Cerebellar cortex (tissue), 1 donor: ENCODE measurements at regions not wholly inside any gene's neighbourhood (a gene's known extent, or its start where the extent isn't known, plus 50 kb on each side); places are given as distances from the start of the nearest gene placed in this dataset.

Experiments used
- DNase-seq: peaks from one replicate; pipeline ENCODE4 v3.0.0-alpha.2; 2015; ENCODE audit warnings: low spot score

DNA sequence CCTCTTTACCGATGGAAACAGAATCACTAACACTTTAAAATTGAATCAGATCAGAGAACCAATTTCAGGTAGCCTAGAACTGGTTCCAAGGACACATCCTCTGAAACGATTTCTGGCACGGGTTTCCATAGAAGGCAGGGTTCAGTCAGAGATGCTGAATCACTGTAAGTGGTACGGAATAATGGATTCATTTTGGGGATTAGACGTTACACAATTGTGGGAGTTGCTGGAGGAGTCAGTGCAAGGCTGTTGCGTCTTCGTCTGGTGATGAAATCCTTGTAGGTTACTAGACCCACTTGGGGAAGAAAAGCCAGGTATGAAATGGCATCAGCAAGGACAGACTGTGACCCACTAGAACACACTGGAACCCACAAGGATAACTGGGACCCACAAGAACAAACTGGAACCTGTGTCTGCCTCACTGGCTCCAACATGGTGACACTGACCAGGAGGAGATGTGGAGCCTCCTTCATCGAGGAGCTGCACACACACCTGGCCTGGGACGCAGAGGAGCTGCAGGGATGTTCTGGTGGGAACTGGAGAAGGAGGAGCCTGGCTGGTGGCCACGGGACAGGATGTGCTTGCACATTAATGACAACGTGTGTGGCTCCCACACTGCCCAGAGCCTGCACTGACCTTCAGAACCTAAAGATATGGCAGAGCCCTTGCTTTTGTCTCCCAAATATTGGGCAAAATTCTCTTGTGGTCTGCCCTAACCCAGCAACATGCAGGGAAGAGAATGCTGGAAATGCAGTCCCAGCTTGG lies 105.1 kb downstream of the TRAPPC11 start:
- no peak for DNase-seq

DNA sequence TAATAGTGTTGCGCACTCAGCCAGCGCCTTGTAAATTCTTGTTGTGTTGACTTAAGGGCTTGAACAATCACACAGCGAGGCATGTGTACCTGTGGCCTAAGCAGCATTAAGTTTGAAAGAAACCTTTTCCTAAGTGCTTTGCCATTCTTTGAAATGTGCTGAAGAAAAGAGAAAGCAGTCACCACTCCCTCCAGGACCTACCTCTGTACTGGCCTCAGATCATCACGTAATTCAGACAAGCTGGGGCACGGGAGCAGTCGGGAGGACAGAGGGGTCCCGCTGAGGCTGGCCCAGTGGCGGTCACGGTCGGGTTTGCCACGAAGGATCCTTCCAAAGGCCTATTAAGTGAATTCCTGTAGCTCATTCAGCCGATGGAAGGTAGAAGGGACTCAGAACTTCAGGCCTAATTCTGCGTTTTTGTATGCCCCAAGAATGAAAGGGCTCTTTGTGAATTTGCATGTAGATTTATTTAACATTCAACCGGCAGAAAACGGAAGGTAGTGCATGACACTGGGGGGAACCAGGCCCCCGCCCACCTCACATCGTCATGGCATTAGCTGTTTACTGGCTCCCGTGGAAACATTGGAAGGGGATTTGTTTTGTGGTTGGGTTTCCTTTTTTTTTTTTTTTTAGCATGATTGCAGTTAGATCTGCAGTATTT lies 106.3 kb downstream of the TRAPPC11 start:
- no peak for DNase-seq

DNA sequence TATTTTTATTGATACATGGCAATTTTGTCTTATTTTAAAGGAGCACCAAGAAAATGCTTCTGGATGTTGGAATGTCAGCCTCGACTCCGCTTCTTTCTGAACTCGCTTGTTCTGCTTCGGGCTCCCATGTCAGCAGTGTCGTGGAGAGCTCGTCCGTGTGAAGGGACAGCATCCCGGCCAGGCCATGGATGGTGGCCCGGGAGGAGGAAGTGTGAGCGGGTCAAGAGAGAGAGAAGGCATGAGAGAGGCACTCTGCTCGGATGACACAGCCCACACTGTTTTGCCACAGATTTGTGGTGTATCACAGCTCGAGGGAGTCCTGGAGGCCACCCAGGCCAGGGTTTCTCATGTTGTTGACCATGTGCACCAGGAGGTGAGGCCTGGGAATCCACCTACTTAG lies 107.0 kb downstream of the TRAPPC11 start:
- no peak for DNase-seq

DNA sequence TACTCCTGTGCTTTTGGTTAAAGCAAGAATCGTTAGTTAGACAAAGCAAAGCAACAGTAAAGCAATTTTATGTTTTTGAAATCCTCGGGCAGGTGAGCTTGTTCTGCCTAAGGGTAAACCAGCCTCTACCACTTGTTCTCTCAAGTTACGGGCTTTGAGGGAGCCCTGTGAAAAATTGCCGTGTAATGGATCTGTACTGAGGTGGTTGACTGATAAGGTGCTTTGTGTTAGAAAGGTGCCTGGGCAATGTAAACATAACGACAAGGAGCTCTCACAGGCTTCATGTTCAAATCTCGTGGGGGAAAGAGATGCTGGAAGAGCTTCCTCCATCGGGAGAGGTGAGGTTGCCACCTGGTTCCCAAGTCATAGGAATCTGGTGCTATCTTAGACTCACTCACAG lies 111.8 kb downstream of the TRAPPC11 start:
- DNase-seq: no peak

DNA sequence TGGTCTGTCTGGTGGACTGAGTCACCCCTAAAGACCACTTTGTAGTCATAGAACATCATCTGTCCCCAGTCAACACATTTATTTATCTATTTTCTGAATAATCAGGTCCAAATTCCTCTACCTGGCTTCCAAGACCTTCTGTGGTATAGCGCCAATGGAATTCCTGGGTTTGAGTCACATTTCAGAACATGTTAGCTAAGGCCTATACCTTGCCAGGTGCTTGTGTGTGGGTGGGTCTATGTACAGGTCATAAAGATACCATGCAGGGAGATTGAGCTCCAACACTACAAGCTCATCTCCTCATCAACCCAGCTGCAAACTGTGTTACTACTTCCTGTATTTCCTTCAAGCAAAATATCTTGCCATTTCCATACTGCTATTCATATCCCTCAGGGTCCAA lies 113.3 kb downstream of the TRAPPC11 start:
- DNase-seq: no peak

DNA sequence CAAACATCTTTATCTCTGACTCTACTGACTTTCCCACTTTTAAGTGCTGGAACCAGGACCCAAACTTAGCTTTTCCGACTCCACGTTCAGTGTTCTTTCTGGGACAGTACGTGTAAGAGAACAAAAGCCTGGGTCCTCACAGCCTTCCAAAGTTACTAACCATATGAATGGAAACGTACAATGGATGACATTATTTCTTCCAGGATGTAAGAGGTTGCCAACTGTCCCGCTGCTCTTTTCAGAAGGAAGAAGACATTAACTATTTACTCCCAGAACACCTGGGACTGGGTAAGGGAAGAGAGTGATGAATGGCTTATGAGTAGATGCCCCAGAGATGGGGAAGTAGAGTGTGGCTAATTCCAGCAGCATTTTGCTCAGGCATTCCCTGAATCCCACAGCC lies 114.7 kb downstream of the TRAPPC11 start:
- DNase-seq: no peak

DNA sequence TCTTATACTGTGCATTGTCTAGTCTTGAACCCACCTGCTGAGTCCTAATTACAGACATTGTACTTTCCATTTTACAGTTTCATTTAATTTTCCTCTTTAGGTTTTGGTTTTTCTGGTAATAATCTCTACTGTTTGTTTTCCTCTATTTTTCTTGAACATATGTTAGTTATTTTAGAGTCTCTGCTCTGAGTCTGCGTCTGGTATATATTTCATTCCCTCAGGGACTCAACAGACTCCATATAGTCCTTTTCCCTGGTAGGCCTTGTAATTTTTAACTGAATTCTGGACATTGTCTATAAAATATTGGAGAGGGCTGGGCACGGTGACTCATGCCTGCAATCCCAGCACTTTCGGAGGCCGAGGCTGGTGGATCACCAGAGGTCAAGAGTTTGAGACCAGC lies 121.8 kb upstream of the STOX2 start:
- no peak for DNase-seq

DNA sequence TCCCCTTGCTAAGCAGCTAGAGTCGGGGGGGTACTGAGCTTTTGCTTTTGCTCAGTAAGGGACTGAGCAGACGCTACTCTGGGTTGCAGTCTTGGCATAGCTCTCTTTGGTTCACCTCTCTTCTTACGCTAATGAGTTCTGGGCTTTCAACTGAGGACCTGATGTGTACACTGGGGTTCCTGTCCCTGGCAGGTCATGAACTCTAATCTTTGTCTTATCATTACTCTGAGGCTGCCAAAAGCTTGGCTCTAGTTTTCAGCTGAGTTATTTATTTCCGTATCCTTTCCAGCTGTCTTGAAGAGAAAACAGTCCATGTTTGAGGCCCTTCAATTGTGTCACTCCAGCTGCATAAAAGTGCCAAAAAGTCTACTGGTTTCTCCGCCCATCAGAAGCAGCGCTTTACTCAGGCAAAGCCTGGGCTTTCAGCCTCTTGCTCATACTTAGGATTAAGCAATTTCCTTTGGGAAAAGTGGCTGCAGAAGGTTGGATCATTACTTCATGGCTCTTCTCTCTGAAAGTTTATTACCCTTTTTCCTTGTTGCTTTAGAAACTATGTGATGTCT lies 121.0 kb upstream of the STOX2 start:
- no peak for DNase-seq

DNA sequence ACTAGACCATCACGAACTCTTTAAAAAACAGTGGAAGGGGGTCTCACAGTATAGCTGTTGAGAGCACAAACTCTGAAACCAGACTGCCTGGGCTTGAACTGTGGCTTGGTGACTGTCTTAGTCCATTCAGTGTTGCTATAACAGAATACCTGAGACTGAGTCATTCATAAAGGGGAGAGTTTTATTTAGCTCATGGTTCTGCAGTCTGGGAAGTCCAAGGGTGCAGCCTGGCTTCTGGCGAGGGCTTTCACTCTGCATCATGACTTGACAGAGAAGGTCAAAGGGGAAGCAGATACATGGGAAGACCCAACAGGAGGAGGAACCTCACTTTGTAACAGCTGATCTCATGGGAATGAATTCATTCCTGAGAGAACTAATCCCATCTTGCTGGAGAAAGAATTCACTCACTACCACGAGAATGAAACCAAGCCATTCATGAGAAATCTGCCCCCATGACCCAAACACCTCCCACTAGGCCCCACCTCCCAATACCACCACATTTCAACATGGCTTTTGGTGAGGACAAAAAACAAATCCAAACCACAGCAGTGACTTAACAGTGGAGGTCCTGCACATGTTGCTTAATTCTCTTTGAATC lies 116.7 kb upstream of the STOX2 start:
- no peak for DNase-seq

DNA sequence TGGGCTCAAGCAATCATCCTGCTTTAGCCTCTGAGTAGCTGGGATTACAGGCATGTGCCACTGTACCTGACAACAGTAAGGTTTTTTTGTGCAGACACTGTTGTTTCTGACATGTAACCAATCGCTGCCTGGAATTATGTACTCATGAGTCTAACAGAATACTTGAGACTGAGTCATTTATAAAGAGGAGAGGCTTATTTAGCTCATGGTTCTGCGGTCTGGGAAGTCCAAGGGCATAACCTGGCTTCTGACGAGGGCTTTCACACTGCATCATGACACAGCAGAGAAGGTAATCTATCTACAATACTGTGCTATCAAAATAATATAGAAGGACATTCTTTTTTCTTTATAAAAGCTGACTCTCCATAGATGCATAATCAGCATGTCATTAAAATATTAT lies 115.5 kb upstream of the STOX2 start:
- no peak for DNase-seq

DNA sequence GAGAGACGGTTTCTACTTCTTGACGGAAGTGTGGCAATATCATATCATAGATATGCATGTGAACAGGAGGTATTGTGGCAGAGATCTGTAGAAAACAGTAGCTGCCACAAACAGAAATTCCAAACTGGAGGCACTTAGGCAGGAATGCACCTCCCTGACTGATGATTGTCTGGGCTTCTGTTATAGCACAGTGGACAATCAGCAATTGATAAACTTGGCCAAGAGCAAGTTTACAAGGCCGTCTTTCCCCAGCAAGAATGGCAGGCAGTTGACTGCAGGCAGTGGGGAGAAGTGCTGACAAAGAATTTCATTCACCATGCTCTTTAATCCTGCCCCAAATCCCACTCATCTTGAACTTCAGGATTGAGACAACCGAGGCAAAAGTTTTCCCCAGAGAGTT lies 114.4 kb upstream of the STOX2 start:
- DNase-seq: no peak

DNA sequence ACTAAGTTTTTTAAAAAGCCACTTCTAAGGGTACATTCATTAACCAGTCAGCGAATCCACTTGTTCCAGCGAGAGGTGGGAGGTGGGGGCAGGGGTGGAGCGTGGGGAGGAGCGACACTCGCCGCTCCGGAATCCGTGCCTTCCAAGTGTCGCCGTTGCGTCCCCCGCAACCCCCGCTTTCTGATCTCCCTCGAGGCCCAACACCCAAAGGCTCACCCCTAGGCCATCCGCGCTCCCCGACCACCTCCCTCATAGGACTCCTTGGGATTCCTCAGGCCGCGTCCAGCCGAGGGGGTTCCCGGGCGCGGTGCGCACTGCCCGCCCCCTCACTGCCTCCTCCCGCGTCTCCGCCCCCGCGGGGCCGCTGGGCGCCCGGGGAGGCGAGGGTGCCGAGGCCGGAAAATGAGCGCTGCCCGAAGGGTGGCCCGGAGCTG lies 108.1 kb upstream of the STOX2 start:
- no peak for DNase-seq

DNA sequence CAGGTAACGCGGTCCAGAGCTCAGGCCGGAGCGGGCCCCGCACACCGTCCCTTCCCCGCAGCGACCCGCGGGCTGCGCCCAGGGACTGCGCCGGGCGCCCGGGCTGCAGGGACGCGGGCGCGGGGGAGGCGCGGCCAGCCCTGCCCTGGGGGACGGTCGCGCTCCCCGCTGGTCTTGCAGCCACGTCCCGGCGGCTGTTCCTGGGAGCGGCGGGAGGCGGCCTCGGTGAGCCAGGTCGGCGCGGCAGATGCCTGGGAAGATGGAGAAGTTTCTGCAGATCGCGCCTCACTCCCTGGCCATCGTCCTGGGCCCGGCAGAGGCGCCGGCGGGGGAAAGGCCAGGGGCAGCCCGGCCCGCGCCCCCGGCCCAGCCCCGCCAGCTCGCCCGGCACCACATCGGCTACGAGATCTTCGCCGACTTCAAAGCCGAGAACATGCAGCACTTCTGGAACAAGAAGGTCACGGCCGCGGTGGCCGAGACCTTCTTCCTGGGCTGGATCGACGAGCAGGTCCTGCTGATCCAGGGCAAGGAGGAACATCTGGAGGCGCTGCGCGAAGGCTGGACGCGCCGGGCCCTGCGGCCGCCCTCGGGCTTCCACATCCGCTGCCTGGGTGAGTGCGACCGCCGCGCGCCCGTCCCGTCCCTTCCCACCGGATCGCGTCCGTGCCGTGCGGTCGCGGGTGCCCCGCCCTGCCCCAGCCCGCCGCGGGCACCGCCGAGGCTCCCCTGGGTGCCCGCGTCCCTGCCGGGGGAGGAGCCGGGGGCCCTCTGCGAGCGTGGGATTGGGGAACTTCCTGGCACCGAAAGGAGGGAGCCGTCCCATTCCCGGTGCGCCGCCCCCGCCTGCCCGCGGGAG lies 107.4 kb upstream of the STOX2 start:
- no peak for DNase-seq

DNA sequence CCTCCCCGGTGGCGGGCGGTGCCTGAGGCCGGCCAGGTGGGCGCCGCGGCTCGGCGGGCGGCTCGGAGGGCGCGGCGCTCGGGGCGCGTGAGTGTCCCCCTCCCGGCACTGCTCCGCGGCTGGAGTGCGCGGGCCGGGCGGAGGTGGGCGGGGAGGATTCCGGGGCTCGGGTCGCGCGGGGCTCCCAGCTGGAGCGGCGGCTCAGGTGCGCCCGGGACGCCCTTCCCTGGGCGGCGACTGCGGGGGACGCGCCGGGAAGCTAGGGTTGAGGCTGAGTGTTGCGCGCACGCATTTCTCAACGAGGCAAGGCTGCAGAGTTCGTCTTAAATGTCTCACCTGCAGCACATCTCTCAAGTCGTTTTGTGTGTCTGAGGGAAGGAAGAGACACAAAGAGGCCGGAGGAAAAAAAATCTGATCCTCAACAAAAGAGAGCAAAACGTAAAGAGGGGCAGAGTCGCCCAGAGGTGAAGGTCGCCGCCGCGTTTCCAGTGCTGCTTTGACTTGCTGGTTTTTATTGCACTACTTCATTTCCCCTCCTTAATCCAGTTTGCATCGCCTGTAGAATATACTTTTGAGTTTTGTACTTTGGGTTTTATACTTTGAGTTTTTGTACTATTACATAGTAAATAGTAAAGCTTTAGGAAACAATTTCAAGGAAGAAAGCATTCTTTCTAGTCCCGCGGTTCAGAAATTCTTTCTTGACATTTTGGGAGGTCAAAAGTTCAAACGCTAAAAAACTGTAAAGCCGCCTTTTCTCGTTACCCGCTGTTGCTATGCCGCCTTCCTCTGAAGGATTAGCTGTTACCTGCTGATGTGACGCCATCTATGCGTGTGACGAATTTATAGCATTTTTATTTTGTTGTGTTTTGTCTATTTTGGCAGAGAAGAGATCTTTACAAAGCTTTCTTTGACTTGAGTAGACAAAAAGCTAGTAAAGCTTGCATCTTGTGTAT lies 106.5 kb upstream of the STOX2 start:
- DNase-seq: no peak

DNA sequence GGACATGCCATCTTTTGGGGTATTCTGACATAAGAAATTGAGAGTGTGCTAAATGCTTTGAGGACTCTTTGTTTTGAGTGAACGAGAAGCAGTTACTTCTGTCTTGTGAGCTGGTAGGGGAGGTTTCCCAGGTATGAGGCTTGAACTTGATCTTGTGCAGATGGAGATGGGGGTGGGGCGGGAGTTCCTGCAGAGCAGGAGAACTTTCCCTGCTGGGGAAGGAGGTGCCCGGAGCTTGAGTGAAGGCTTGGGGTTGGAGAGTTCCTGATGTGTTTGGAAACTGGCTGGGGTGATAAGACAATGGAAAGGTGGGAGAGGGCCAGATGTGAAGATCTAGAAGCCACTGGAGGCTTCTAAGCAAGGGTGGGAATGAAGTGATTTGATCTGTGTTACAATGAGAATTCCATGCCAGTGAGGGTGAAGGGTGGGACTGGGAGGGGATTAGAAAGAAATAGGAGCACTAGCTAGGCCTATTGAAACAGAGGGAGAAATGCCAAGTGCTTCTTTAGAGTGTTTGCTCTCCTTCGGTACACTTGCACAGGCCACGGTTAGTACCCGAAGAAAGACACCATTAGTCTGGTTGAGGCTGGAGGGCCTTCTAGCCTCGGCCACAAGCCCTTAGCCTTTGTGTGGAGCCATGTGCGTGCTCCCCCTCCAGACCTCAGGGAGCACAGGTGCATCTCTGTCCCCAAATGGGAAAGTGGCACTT lies 103.5 kb upstream of the STOX2 start:
- DNase-seq: no peak

DNA sequence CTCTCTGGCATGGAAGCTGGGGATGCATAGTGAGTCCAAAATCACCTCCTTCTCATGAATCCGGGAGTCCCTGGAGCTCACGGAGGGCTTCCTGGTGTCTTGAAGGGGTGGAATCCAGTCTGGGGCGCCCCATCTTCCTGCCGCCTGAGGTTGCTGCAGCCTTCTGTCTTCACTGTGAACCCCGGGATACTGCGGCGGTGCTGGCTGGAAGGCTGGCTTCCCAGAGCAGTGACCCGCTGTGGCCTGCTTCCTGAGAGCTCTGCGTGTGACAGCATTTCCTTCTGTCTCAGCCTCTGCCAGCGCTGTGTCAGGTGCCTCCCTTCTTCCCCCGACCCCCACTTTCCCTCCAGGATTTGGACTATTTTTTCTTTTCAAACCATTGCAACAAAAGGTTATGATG lies 98.8 kb upstream of the STOX2 start:
- DNase-seq: no peak

DNA sequence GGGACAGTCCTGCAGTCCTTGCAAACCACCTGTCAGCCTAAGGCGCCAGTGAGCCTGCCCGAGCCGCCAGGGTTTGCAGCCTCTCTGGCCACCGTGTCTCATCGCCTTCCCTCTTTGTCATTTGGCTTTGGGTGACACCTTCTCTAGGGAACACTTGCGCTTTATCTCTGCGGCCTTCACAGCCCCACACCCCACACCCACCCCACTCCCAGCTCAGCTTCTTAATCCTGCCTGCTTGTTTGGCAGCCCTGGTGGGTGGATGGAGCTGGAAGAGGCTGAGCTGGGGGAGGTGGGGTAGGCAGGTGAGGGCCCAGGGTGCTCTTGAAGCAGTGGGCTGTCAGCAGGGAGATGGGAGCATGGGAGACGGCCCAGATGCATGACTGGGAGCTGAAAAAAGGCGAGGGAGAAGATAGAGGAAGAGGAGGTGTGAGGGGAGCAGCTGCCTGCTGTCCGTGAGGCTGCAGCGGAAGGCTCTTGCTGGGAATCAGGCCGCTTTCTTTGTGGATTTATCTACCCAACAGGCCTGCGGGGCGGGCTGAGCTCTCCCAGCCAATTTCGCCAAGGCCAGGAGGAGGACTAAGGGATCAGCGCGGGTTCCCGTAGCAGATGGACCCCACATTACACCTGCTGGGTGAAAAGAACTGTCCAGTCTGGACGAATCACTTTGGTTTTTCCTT lies 97.5 kb upstream of the STOX2 start:
- peak; percentile 71 for DNase-seq

DNA sequence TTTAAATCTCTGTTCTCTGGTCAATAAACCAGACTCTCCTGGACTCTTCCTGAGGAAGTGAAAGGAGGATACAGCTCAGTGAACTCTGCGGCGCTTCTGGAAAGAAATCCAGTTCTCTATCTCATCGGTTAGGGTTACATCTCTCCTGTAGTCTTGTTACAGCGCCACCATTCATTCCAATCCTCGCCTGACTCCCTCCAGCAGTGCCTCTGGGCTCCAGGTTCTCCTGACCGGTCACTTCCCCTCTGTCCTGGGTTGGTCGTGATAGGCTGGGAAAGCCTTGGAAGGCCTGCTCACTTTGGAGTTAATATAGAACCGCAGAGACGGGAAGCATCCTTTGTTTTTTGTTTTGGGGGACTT lies 97.0 kb upstream of the STOX2 start:
- no peak for DNase-seq

DNA sequence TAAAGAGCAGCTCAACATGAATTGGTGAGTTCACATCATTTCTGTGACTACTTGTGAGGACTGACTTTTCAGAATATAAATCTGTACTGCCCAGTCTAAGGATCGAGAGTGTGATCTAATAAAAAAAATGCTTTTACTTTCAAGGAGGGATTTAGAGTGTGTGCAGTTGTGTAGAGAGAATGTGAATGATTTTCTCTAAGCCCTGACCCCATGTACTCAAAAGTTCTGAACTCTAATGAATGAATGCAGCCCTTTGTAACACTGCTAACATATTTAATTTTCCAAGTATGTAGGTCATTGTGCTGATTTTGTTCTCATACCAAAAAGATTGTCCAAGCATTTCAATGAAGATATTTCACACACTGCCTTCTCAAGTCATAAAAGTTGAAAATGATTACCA lies 92.5 kb upstream of the STOX2 start:
- DNase-seq: no peak

DNA sequence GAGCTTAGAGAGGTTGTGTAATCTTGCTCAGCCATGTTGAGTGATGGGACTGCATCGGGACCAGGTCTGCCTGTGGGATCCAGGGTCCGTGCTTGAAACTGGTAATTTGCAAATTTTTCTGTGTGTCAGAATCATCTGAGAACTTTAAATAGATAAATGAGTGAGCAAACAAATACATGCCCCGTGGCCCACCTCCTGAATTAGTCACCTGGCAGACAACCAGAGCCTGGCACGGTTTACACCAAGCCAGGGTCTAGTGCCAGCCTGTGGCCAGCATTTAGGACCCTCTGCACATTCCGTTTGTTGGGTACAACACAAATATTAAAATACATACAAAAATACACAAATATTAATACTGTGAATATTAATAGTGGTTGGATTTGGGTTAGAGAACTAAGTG lies 90.6 kb upstream of the STOX2 start:
- no peak for DNase-seq
